Gastrocnemius medialis (tissue), 4 donors: ENCODE measurements at regions not wholly inside any gene's neighbourhood (a gene's known extent, or its start where the extent isn't known, plus 50 kb on each side); places are given as distances from the start of the nearest gene placed in this dataset.

Experiments
- CTCF ChIP-seq, 5 experiments: fragments of 450-650 bp in 3 of 5; fragments of 200-600 bp in 2 of 5; sonication (generic) in 2 of 5; IDR thresholded peaks in 4 of 5; conservative IDR thresholded peaks in 1 of 5; 1 replicate in 4 of 5; 2 replicates in 1 of 5; pipeline ENCODE4 v1.5.1; 2016 to 2019; ENCODE audit warnings: antibody characterized with exemption in 5 of 5, mild to moderate bottlenecking in 3 of 5, moderate library complexity in 3 of 5
- POLR2A ChIP-seq, 2 donors: fragments of 450-650 bp; IDR thresholded peaks; one replicate each; pipeline ENCODE4 v1.6.1; 2017; ENCODE audit warnings: antibody characterized with exemption in 2 of 2, mild to moderate bottlenecking in 2 of 2, moderate library complexity in 2 of 2

GRCh38 chr5:67748165-67748690, 467.3 kb upstream of the PIK3R1 start:
- TF ChIP-seq POLR2A (IDR thresholded peaks at IDR 0.05) (no peak), CTCF (IDR thresholded peaks at IDR 0.05 in 4 of 5, conservative IDR thresholded peaks at IDR 0.05 in 1 of 5) (no peak)
